OCI-LY7 (cell line): ENCODE measurements at regions not wholly inside any gene's neighbourhood (a gene's known extent, or its start where the extent isn't known, plus 50 kb on each side); places are given as distances from the start of the nearest gene placed in this dataset.

Source experiments
- BruUV-seq: library from RNA; stranded (reverse); fragments of 400-500 nt; replicated peaks from 2 replicates; lab custom pipeline; 2021; lab: Mats Ljungman, UMichigan
- CTCF ChIA-PET: fragments of 300-600 bp; sonication (Branson Sonifier 250); formaldehyde crosslinking; loops from one replicate; lab custom pipeline; 2022; ENCODE audit warnings: antibody characterized with exemption; ENCODE audit not compliant: unreplicated experiment; lab: Charles Lee
- POLR2A ChIA-PET: fragments of 300-600 bp; sonication (Branson Sonifier 250); formaldehyde crosslinking; loops from one replicate; lab custom pipeline; 2022; ENCODE audit warnings: antibody characterized with exemption; lab: Charles Lee
- DNase-seq: peaks from one replicate; pipeline ENCODE4 v3.0.0-alpha.2; 2015; ENCODE audit warnings: low spot score
- H2AFZ ChIP-seq: fragments of 200-600 bp; sonication (generic), shearing (Covaris generic); 2 replicates; pipeline ENCODE4 v1.6.1; 2014; ENCODE audit warnings: mild to moderate bottlenecking, antibody characterized with exemption, low read length, moderate library complexity
- H3K27ac ChIP-seq: fragments of 200-600 bp; sonication (generic); 2 replicates; pipeline ENCODE4 v1.5.1; 2014; ENCODE audit warnings: mixed run types, low read depth, mild to moderate bottlenecking, moderate library complexity, low read length, inconsistent platforms; ENCODE audit not compliant: poor library complexity, severe bottlenecking
- H3K36me3 ChIP-seq: fragments of 200-600 bp; sonication (generic); 2 replicates; pipeline ENCODE4 v1.6.1; 2014; ENCODE audit warnings: mild to moderate bottlenecking, antibody characterized with exemption, low read length, moderate library complexity, mixed read lengths; ENCODE audit not compliant: insufficient read depth
- H3K4me1 ChIP-seq: fragments of 200-600 bp; sonication (generic); 2 replicates; pipeline ENCODE4 v1.5.1; 2014; ENCODE audit warnings: mild to moderate bottlenecking, low read length; ENCODE audit not compliant: insufficient read depth, poor library complexity, severe bottlenecking
- H3K4me2 ChIP-seq: fragments of 200-600 bp; sonication (generic); 2 replicates; pipeline ENCODE4 v1.6.1; 2014; ENCODE audit warnings: mild to moderate bottlenecking, low read length
- H3K4me3 ChIP-seq: fragments of 200-600 bp; sonication (generic); 2 replicates; pipeline ENCODE4 v1.5.1; 2014; ENCODE audit warnings: mild to moderate bottlenecking, low read depth, low read length; ENCODE audit not compliant: poor library complexity, severe bottlenecking
- H3K79me2 ChIP-seq: fragments of 200-600 bp; sonication (generic); 2 replicates; pipeline ENCODE4 v1.6.1; 2016; ENCODE audit warnings: low read depth, mild to moderate bottlenecking, low read length, moderate library complexity, mixed read lengths; ENCODE audit not compliant: insufficient read depth
- H3K9me2 ChIP-seq: fragments of 200-600 bp; sonication (generic); 2 replicates; pipeline ENCODE4 v1.6.1; 2016; ENCODE audit warnings: mild to moderate bottlenecking, low read length, mixed read lengths; ENCODE audit not compliant: insufficient read depth
- H3K9me3 ChIP-seq: fragments of 200-600 bp; sonication (generic); 2 replicates; pipeline ENCODE4 v1.6.1; 2014; ENCODE audit warnings: mild to moderate bottlenecking, mixed run types, low read length, mixed read lengths
- H4K20me1 ChIP-seq: fragments of 200-600 bp; sonication (generic); 2 replicates; pipeline ENCODE4 v1.6.1; 2014; ENCODE audit warnings: mild to moderate bottlenecking, antibody characterized with exemption, low read length, moderate library complexity, mixed read lengths; ENCODE audit not compliant: insufficient read depth
- CTCF ChIP-seq: fragments of 200-600 bp; sonication (generic); conservative IDR thresholded peaks from 2 replicates; pipeline ENCODE4 v1.5.1; 2014; ENCODE audit warnings: mild to moderate bottlenecking, antibody characterized with exemption, low read length, moderate library complexity, mixed read lengths
- EZH2phosphoT487 ChIP-seq: fragments of 200-600 bp; sonication (generic); IDR thresholded peaks from 2 replicates; pipeline ENCODE4 v1.6.1; 2018; ENCODE audit warnings: low read depth, borderline replicate concordance, mild to moderate bottlenecking, mixed run types, antibody characterized with exemption, low read length, moderate library complexity, mixed read lengths
- intact Hi-C: fragments of 100-400 bp; cut with micrococcal nuclease; formaldehyde crosslinking; loops from one replicate; pipeline ENCODE4 v1.10.0; 2022; ENCODE audit not compliant: unreplicated experiment

GRCh38 chr1:214715126-214715525 lies 112.1 kb downstream of the CENPF start:
- H3K4me2 ChIP-seq, result no peak overlapping the region
- no peaks in the 10 kb centered on the region for H3K36me3 ChIP-seq
- no peak overlapping the region for H3K27ac ChIP-seq
- no TSS peak for BruUV-seq
- CTCF ChIA-PET, result no interaction called here
- H3K79me2 ChIP-seq, result no peaks in the 10 kb centered on the region
- POLR2A ChIA-PET, result no interaction called here
- no peak for TF ChIP-seq CTCF
- TF ChIP-seq EZH2phosphoT487, result no peak
- no peak for DNase-seq
- no peak overlapping the region for H3K4me3 ChIP-seq
- intact Hi-C loops, result no loop called here
- H3K9me3 ChIP-seq, result no peaks in the 10 kb centered on the region
- H4K20me1 ChIP-seq, result no peaks in the 10 kb centered on the region
- no peaks in the 10 kb centered on the region for H3K9me2 ChIP-seq
- H2AFZ ChIP-seq, result no peak overlapping the region
- H3K4me1 ChIP-seq, result no peaks in the 10 kb centered on the region

DNA sequence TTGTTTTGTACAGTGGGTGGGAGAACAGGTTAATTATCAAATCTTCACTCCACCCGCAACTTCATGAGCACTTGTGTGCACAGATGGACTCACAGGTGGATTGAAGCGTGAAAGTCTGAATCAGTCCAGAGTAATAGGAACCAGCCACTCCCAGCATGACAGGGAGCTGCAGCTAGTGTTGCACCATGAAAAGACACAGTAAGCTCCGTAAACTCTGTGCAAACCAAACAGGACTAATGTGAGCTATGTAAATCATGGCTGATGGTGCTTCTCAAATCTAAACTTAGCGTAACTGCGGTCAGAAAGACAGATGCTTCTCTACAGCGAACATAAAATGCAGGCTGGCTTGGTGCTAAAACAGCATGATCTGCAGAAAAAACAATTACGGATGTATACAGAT lies 114.4 kb downstream of the CENPF start:
- no peak for TF ChIP-seq EZH2phosphoT487
- TF ChIP-seq CTCF, result no peak
- no peaks in the 10 kb centered on the region for H3K79me2 ChIP-seq
- no peak overlapping the region for H3K4me2 ChIP-seq
- H3K4me3 ChIP-seq, result no peak overlapping the region
- ChIA-PET CTCF (no interaction called here), POLR2A (interaction anchor here (0.6 to 1.3 kb wide), 3 partner anchors 9 to 262 kb away, joined by 3 read pairs; no protein-coding TSS in a partner anchor)
- DNase-seq, result no peak
- H2AFZ ChIP-seq, result no peak overlapping the region
- no TSS peak for BruUV-seq
- no peaks in the 10 kb centered on the region for H3K9me3 ChIP-seq
- H3K27ac ChIP-seq, result no peak overlapping the region
- no peaks in the 10 kb centered on the region for H3K4me1 ChIP-seq
- H4K20me1 ChIP-seq, result no peaks in the 10 kb centered on the region
- H3K9me2 ChIP-seq, result no peaks in the 10 kb centered on the region
- no peaks in the 10 kb centered on the region for H3K36me3 ChIP-seq
- intact Hi-C loops, result no loop called here

GRCh38 chr1:214718724-214719123 lies 115.7 kb downstream of the CENPF start:
- no peaks in the 10 kb centered on the region for H3K9me3 ChIP-seq
- TF ChIP-seq CTCF (no peak), EZH2phosphoT487 (no peak)
- BruUV-seq, result no TSS peak
- ChIA-PET CTCF (no interaction called here), POLR2A (interaction anchor here (1.3 kb wide), 2 partner anchors 10 to 13 kb away, joined by 3 read pairs; no protein-coding TSS in a partner anchor)
- no peak overlapping the region for H3K4me3 ChIP-seq
- H3K79me2 ChIP-seq, result no peaks in the 10 kb centered on the region
- H3K4me1 ChIP-seq, result no peaks in the 10 kb centered on the region
- intact Hi-C loops, result no loop called here
- no peak overlapping the region for H3K27ac ChIP-seq
- H3K9me2 ChIP-seq, result no peaks in the 10 kb centered on the region
- no peak overlapping the region for H3K4me2 ChIP-seq
- H3K36me3 ChIP-seq, result no peaks in the 10 kb centered on the region
- DNase-seq, result no peak
- no peaks in the 10 kb centered on the region for H4K20me1 ChIP-seq
- H2AFZ ChIP-seq, result no peak overlapping the region
